Ishikawa (cell line): ENCODE measurements at regions not wholly inside any gene's neighbourhood (a gene's known extent, or its start where the extent isn't known, plus 50 kb on each side); places are given as distances from the start of the nearest gene placed in this dataset.

Experiments used
- EP300 ChIP-seq: IDR thresholded peaks from 2 replicates; pipeline ENCODE4 v1.6.1; 2012; ENCODE audit warnings: borderline replicate concordance
- TCF12 ChIP-seq: IDR thresholded peaks from 2 replicates; pipeline ENCODE4 v1.6.1; 2012; ENCODE audit warnings: low read depth
- ZBTB7A ChIP-seq: IDR thresholded peaks from 2 replicates; pipeline ENCODE4 v1.6.1; 2012; ENCODE audit warnings: low read depth

GRCh38 chr3:8254489-8254888, 247.1 kb upstream of the LMCD1 start:
- TF ChIP-seq EP300, result no peak
- TF ChIP-seq ZBTB7A, result no peak
- no peak for TF ChIP-seq TCF12
